Sigmoid colon (tissue), 4 donors: ENCODE measurements at regions not wholly inside any gene's neighbourhood (a gene's known extent, or its start where the extent isn't known, plus 50 kb on each side); places are given as distances from the start of the nearest gene placed in this dataset.

Experiments
- EP300 ChIP-seq, 4 donors: sonication (generic); formaldehyde crosslinking; IDR thresholded peaks; one replicate each; pipeline ENCODE4 v1.6.1; 2017; ENCODE audit warnings: antibody characterized with exemption in 4 of 4
- POLR2A ChIP-seq, 2 donors: fragments of 450-650 bp; IDR thresholded peaks; one replicate each; pipeline ENCODE4 v1.6.1; 2016; ENCODE audit warnings: antibody characterized with exemption in 2 of 2, mild to moderate bottlenecking in 2 of 2, moderate library complexity in 2 of 2
- POLR2AphosphoS5 ChIP-seq, 4 donors: sonication (generic); formaldehyde crosslinking; IDR thresholded peaks; one replicate each; pipeline ENCODE4 v1.6.1; 2017; ENCODE audit warnings: antibody characterized with exemption in 4 of 4
- TF ChIP-seq, protein P1 (sequence below), 4 experiments: fragments of 450-650 bp in 3 of 4; fragments of 200-600 bp in 1 of 4; IDR thresholded peaks; one replicate each; pipeline ENCODE4 v1.5.1; 2016 to 2019; ENCODE audit warnings: antibody characterized with exemption in 4 of 4, mild to moderate bottlenecking in 3 of 4, moderate library complexity in 2 of 4

DNA sequence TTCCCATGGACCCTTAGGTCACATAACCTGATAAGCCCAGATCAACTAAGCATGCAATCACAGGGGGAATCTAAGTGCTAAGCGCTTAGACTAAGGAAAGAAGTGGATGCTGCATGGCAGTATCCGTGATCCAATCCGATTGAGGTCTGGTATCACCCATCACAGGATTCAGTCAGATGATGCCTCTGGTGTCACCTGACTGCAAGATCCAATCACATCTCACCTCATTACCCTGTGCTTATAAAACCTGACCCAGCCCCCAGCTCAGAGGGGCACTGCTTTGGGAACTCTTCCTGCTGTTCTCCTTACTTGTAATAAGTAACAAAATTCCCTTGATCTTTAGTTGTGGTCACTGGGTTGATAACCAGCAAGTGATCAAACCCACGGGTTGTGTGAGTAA is 84.7 kb upstream of the TMEM168 start:
- TF ChIP-seq, protein P1, sequence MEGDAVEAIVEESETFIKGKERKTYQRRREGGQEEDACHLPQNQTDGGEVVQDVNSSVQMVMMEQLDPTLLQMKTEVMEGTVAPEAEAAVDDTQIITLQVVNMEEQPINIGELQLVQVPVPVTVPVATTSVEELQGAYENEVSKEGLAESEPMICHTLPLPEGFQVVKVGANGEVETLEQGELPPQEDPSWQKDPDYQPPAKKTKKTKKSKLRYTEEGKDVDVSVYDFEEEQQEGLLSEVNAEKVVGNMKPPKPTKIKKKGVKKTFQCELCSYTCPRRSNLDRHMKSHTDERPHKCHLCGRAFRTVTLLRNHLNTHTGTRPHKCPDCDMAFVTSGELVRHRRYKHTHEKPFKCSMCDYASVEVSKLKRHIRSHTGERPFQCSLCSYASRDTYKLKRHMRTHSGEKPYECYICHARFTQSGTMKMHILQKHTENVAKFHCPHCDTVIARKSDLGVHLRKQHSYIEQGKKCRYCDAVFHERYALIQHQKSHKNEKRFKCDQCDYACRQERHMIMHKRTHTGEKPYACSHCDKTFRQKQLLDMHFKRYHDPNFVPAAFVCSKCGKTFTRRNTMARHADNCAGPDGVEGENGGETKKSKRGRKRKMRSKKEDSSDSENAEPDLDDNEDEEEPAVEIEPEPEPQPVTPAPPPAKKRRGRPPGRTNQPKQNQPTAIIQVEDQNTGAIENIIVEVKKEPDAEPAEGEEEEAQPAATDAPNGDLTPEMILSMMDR (IDR thresholded peaks at IDR 0.05), result no peak
- TF ChIP-seq POLR2AphosphoS5 (IDR thresholded peaks at IDR 0.05), result no peak
- no peak for TF ChIP-seq POLR2A (IDR thresholded peaks at IDR 0.05)
- no peak for TF ChIP-seq EP300 (IDR thresholded peaks at IDR 0.05)
